CD14-positive monocyte (primary cell): ENCODE measurements at regions not wholly inside any gene's neighbourhood (a gene's known extent, or its start where the extent isn't known, plus 50 kb on each side); places are given as distances from the start of the nearest gene placed in this dataset.

ENCODE experiments used
- DNase-seq, 3 donors: peaks; one replicate each; pipeline ENCODE4 v3.0.0-alpha.2; 2011 to 2022
- H2AFZ ChIP-seq: 2 replicates; pipeline ENCODE4 v1.6.0; 2012; ENCODE audit warnings: mild to moderate bottlenecking, low read depth, low read length, inconsistent platforms; ENCODE audit not compliant: insufficient read depth, poor library complexity, severe bottlenecking
- H3K27ac ChIP-seq, 2 donors: 1 replicate in 1 of 2; 2 replicates in 1 of 2; pipeline ENCODE4 v1.5.1; 2012 to 2013; ENCODE audit warnings: low read length in 2 of 2, control low read depth in 1 of 2, inconsistent platforms in 1 of 2, low read depth in 1 of 2, mild to moderate bottlenecking in 1 of 2
- H3K27me3 ChIP-seq, 2 donors: one replicate each; pipeline versions ENCODE4 v1.6.0 to v1.6.1; 2011 to 2013; ENCODE audit warnings: low read length in 2 of 2; ENCODE audit not compliant: control insufficient read depth in 2 of 2, insufficient read depth in 2 of 2
- H3K36me3 ChIP-seq, 2 donors: replicated peaks in 1 of 2; 1 replicate in 1 of 2; 2 replicates in 1 of 2; pipeline versions ENCODE4 v1.5.1 to v1.6.1; 2012 to 2013; ENCODE audit warnings: low read length in 2 of 2, control low read depth in 1 of 2, inconsistent platforms in 1 of 2, mild to moderate bottlenecking in 1 of 2; ENCODE audit not compliant: insufficient read depth in 2 of 2, control insufficient read depth in 1 of 2
- H3K4me1 ChIP-seq, 2 donors: 1 replicate in 1 of 2; 2 replicates in 1 of 2; pipeline versions ENCODE4 v1.5.1 to v1.6.1; 2012 to 2013; ENCODE audit warnings: low read length in 2 of 2, control low read depth in 1 of 2, inconsistent platforms in 1 of 2, mild to moderate bottlenecking in 1 of 2, moderate library complexity in 1 of 2; ENCODE audit not compliant: insufficient read depth in 2 of 2, control insufficient read depth in 1 of 2
- H3K4me2 ChIP-seq: replicated peaks from 2 replicates; pipeline ENCODE3; 2012; ENCODE audit warnings: low read length, moderate library complexity, mild to moderate bottlenecking; ENCODE audit not compliant: poor library complexity, severe bottlenecking; ENCODE audit errors: extremely low read depth
- H3K4me3 ChIP-seq, 3 experiments: fragments of 200-600 bp in 1 of 3; sonication (generic) in 1 of 3; replicated peaks in 1 of 3; 1 replicate in 2 of 3; 2 replicates in 1 of 3; pipeline ENCODE4 v1.5.1; 2011 to 2013; ENCODE audit warnings: low read length in 3 of 3, mild to moderate bottlenecking in 3 of 3, control low read depth in 2 of 3, low read depth in 2 of 3, inconsistent platforms in 1 of 3, moderate library complexity in 1 of 3
- H3K79me2 ChIP-seq: 2 replicates; pipeline ENCODE4 v1.6.0; 2012; ENCODE audit warnings: mild to moderate bottlenecking, control low read depth, inconsistent platforms, low read length, moderate library complexity; ENCODE audit not compliant: insufficient read depth
- H3K9ac ChIP-seq: 2 replicates; pipeline ENCODE4 v1.6.0; 2017; ENCODE audit warnings: low read length, mild to moderate bottlenecking; ENCODE audit not compliant: insufficient read depth, poor library complexity, severe bottlenecking
- H3K9me3 ChIP-seq, 2 donors: replicated peaks in 1 of 2; 1 replicate in 1 of 2; 2 replicates in 1 of 2; pipeline versions ENCODE4 v1.5.1 to v1.6.1; 2012 to 2013; ENCODE audit warnings: low read length in 2 of 2, control low read depth in 1 of 2; ENCODE audit not compliant: control insufficient read depth in 1 of 2, insufficient read depth in 1 of 2
- H4K20me1 ChIP-seq: 2 replicates; pipeline ENCODE4 v1.6.0; 2012; ENCODE audit warnings: mild to moderate bottlenecking, low read length, control low read depth, moderate library complexity; ENCODE audit not compliant: insufficient read depth
- H3K27ac Mint-ChIP-seq, 7 donors: one replicate each; pipeline ENCODE4 v1.8.0; 2020; ENCODE audit warnings: mild to moderate bottlenecking in 7 of 7, mixed read lengths in 7 of 7, moderate library complexity in 6 of 7, inconsistent platforms in 2 of 7
- H3K27me3 Mint-ChIP-seq, 3 donors: one replicate each; pipeline ENCODE4 v1.8.0; 2021 to 2022; ENCODE audit warnings: low read depth in 3 of 3, mild to moderate bottlenecking in 3 of 3, mixed read lengths in 3 of 3, moderate library complexity in 3 of 3, inconsistent platforms in 1 of 3
- H3K36me3 Mint-ChIP-seq, 2 donors: one replicate each; pipeline ENCODE4 v1.8.0; 2020; ENCODE audit warnings: mixed read lengths in 2 of 2, inconsistent platforms in 1 of 2, mild to moderate bottlenecking in 1 of 2
- H3K4me1 Mint-ChIP-seq: one replicate; pipeline ENCODE4 v1.8.0; 2020; ENCODE audit warnings: mild to moderate bottlenecking, mixed read lengths
- H3K4me3 Mint-ChIP-seq, 2 donors: one replicate each; pipeline ENCODE4 v1.8.0; 2020; ENCODE audit warnings: mild to moderate bottlenecking in 2 of 2, mixed read lengths in 2 of 2, moderate library complexity in 1 of 2
- H3K9me3 Mint-ChIP-seq, 7 donors: one replicate each; pipeline ENCODE4 v1.8.0; 2020 to 2022; ENCODE audit warnings: mixed read lengths in 7 of 7, mild to moderate bottlenecking in 6 of 7, moderate library complexity in 6 of 7, inconsistent platforms in 2 of 7
- WGBS: methylation state at CpG from one replicate; pipeline ENCODE4 v1.1.5; 2013; ENCODE audit warnings: missing lambda C conversion rate; ENCODE audit not compliant: insufficient coverage; 5-methylcytosine and 5-hydroxymethylcytosine counted together
- intact Hi-C, 2 donors: fragments of 100-400 bp; cut with micrococcal nuclease; formaldehyde crosslinking; loops; one replicate each; pipeline versions ENCODE4 v1.15.0 to v1.15.1; 2023
- TF ChIP-seq, protein P1 (sequence below): fragments of 200-600 bp; IDR thresholded peaks from one replicate; pipeline ENCODE4 v1.8.0; 2022; ENCODE audit warnings: antibody characterized with exemption, mild to moderate bottlenecking

DNA sequence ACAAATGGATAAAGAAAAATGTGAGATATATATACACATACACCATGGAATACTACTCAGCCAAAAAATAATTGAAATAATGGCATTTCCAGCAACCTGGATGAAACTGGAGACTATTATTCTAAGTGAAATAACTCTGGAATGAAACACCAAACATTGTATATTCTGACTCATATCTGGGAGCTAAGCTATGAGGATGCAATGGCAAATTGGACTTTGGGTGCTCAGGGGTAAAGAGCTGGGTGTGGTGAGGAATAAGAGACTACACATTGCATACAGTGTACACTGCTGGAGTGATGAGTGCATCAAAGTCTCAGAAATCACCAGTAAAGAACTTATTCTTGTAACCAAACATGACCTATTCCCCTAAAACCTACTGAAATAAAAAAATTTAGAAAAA, 636.0 kb upstream of the LRATD1 start:
- no peaks in the 10 kb centered on the region for H3K36me3 ChIP-seq
- H3K9me3 ChIP-seq = peaks cover 8 to 21% of the 10 kb centered on the region in 2 donors
- H3K79me2 ChIP-seq = no peaks in the 10 kb centered on the region
- Mint-ChIP-seq H3K27ac (no peak overlapping the region), H3K4me3 (no peak overlapping the region), H3K9me3 (peaks cover 0 to 10% (median 3%) of the 10 kb centered on the region in 7 donors), H3K4me1 (no peaks in the 10 kb centered on the region), H3K36me3 (no peaks in the 10 kb centered on the region), H3K27me3 (no peaks in the 10 kb centered on the region)
- TF ChIP-seq, protein P1, sequence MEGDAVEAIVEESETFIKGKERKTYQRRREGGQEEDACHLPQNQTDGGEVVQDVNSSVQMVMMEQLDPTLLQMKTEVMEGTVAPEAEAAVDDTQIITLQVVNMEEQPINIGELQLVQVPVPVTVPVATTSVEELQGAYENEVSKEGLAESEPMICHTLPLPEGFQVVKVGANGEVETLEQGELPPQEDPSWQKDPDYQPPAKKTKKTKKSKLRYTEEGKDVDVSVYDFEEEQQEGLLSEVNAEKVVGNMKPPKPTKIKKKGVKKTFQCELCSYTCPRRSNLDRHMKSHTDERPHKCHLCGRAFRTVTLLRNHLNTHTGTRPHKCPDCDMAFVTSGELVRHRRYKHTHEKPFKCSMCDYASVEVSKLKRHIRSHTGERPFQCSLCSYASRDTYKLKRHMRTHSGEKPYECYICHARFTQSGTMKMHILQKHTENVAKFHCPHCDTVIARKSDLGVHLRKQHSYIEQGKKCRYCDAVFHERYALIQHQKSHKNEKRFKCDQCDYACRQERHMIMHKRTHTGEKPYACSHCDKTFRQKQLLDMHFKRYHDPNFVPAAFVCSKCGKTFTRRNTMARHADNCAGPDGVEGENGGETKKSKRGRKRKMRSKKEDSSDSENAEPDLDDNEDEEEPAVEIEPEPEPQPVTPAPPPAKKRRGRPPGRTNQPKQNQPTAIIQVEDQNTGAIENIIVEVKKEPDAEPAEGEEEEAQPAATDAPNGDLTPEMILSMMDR = no peak
- no peak overlapping the region for H2AFZ ChIP-seq
- no peaks in the 10 kb centered on the region for H4K20me1 ChIP-seq
- H3K27ac ChIP-seq = no peak overlapping the region
- no peak overlapping the region for H3K4me3 ChIP-seq
- H3K4me1 ChIP-seq = no peaks in the 10 kb centered on the region
- H3K27me3 ChIP-seq = no peaks in the 10 kb centered on the region
- no peak for DNase-seq
- no peak overlapping the region for H3K4me2 ChIP-seq
- no peak overlapping the region for H3K9ac ChIP-seq
- intact Hi-C loops = no loop called here

DNA sequence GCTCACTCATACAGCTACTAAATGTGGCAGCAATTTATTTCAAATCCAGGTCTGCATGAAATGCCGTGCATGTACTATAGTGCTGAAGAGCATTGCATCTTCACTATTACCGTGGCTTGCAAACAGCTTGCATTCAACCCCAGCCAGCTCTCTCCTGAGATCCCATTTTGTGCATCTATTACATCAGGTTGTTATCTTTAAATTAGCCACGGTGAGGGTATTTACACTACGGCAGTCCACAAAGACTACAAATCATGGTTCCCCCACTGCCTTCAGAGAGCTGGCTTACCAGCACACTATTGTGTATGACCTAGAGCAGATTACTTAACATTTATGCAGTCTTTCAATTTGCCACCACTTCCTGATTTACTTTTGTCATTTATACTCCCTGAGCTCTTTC, 621.3 kb upstream of the LRATD1 start:
- Mint-ChIP-seq H3K4me1 (no peaks in the 10 kb centered on the region), H3K27me3 (no peaks in the 10 kb centered on the region), H3K4me3 (no peak overlapping the region), H3K27ac (no peak overlapping the region), H3K9me3 (peaks cover 2 to 13% (median 5%) of the 10 kb centered on the region in 7 donors), H3K36me3 (no peaks in the 10 kb centered on the region)
- 86% methylated on average over 2 of the region's 4 CpGs for WGBS
- TF ChIP-seq, protein P1 = no peak
- no peaks in the 10 kb centered on the region for H3K79me2 ChIP-seq
- H3K27ac ChIP-seq = no peak overlapping the region
- no peak overlapping the region for H3K4me3 ChIP-seq
- no peak overlapping the region for H2AFZ ChIP-seq
- H3K4me2 ChIP-seq = no peak overlapping the region
- H4K20me1 ChIP-seq = no peaks in the 10 kb centered on the region
- intact Hi-C loops = no loop called here
- H3K9ac ChIP-seq = no peak overlapping the region
- no peak for DNase-seq
- H3K9me3 ChIP-seq = peaks cover 6 to 15% of the 10 kb centered on the region in 2 donors
- H3K36me3 ChIP-seq = no peaks in the 10 kb centered on the region
- H3K27me3 ChIP-seq = no peaks in the 10 kb centered on the region
- H3K4me1 ChIP-seq = no peaks in the 10 kb centered on the region
